ENCODE measurements at regions not wholly inside any gene's neighbourhood (a gene's known extent, or its start where the extent isn't known, plus 50 kb on each side); places are given as distances from the start of the nearest gene placed in this dataset.
A peak's percentile ranks its signal among the peaks of the same experiment; 100 is the strongest.

DNA sequence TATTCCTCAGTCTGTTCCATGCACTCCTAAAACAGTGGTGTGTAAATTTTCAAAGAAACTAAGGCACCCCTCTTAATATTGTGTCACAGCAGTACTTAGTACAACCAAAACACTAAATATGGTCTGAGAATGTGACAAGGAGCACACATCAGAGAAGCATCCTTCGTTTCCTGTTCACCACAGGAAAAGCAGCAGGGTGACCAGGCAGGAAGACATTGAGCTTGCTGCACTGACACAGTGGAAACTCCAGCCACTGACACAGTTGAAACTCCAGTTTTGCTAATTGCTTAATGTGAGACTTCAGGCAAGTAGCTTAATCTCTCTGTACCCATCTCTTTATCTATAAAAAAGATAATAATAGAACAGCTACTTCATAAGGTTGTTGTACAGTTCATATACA lies 353.0 kb upstream of the RORA start:
- ATAC-seq (no peak), DNase-seq (no peak)
- H3K9me3 Mint-ChIP-seq: peaks cover 0 to 28% (median 11%) of the 10 kb centered on the region in 9 donors
- no peak overlapping the region for H3K4me3 Mint-ChIP-seq
- POLR2A ChIA-PET: no interaction called here
- H3K27me3 Mint-ChIP-seq: peaks cover 7 to 37% (median 21%) of the 10 kb centered on the region in 5 donors
- H3K36me3 Mint-ChIP-seq: peaks cover 0 to 18% (median 0%) of the 10 kb centered on the region in 3 donors
- H3K4me1 Mint-ChIP-seq: no peaks in the 10 kb centered on the region
- no peak overlapping the region for H3K27ac Mint-ChIP-seq

DNA sequence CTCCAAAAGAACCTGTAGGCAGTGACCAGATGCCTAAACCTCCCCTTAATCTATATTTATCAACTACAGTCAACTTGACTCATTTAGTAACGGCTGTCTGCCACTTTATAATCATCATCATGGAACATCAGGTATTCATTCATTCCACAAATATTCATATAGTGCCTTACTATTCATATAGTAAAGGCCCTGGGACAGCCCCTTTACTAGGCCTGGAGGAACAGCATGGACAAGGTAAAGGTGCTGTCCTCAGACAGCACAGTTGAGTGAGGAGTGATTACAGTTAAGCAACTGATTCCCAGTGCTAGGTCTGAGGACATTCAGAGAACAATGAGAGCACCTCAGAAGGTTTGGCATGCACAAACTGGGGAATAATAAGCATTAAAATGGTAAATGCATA lies 346.5 kb upstream of the RORA start:
- H3K36me3 Mint-ChIP-seq: peaks cover 0 to 2% (median 0%) of the 10 kb centered on the region in 3 donors
- ATAC-seq (no peak), DNase-seq (no peak)

DNA sequence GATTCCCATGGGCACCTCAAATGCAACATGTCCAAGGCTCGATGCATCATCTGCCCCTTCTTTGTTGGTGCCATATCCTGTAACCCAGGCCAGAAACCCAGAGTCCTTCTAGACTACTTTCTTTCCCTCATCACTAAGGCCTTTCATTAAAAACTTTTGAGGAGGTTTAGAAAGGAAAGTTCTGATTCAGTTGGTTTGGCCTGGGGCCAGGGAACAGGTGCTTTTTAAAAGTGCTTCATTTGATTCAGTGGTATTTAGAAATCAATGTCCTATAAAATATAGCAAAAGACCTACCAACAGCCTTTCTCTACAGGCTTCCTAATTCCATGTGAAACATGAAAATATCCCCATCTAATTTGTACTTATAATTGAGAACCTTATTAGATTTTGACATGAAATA lies 341.9 kb upstream of the RORA start:
- POLR2A ChIA-PET: no interaction called here

More for the DNA sequence above, 346.5 kb upstream of the RORA start:
- H3K9me3 Mint-ChIP-seq: peaks cover 0 to 8% (median 0%) of the 10 kb centered on the region in 9 donors
- POLR2A ChIA-PET: no interaction called here
- no peak overlapping the region for H3K27ac Mint-ChIP-seq
- H3K27me3 Mint-ChIP-seq: peaks cover 9 to 30% (median 18%) of the 10 kb centered on the region in 5 donors
- no peaks in the 10 kb centered on the region for H3K4me1 Mint-ChIP-seq
- no peak overlapping the region for H3K4me3 Mint-ChIP-seq

DNA sequence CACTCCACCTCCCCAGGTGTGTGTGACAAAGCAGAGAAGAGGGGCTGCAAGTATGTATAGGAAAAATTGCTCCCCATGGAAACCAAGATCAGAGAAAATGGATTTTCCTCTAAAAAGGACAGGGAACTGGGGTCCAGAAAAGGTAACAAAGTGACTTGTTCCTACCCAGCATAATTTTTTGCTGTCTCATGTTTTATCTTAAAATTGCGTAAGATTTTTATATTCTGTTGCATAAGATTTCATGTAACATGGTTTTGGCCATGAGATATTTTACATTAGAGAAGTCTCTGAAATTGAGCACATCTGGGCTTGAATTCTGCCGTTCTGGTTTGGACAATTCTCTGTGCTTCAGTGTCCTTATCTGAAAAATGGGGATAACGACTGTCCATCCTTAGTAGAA lies 335.7 kb upstream of the RORA start:
- Mint-ChIP-seq H3K4me3 (no peak overlapping the region), H3K36me3 (no peaks in the 10 kb centered on the region), H3K27me3 (peaks cover 10 to 59% (median 24%) of the 10 kb centered on the region in 5 donors), H3K4me1 (no peaks in the 10 kb centered on the region), H3K9me3 (peaks cover 0 to 4% (median 0%) of the 10 kb centered on the region in 9 donors), H3K27ac (no peak overlapping the region)
- ATAC-seq: no peak
- no peak for DNase-seq
- POLR2A ChIA-PET: no interaction called here

More for the DNA sequence above, 341.9 kb upstream of the RORA start:
- Mint-ChIP-seq H3K27ac (no peak overlapping the region), H3K9me3 (no peaks in the 10 kb centered on the region), H3K4me3 (no peak overlapping the region), H3K36me3 (no peaks in the 10 kb centered on the region), H3K27me3 (peaks cover 9 to 23% (median 13%) of the 10 kb centered on the region in 5 donors), H3K4me1 (no peaks in the 10 kb centered on the region)
- ATAC-seq (no peak), DNase-seq (no peak)

DNA sequence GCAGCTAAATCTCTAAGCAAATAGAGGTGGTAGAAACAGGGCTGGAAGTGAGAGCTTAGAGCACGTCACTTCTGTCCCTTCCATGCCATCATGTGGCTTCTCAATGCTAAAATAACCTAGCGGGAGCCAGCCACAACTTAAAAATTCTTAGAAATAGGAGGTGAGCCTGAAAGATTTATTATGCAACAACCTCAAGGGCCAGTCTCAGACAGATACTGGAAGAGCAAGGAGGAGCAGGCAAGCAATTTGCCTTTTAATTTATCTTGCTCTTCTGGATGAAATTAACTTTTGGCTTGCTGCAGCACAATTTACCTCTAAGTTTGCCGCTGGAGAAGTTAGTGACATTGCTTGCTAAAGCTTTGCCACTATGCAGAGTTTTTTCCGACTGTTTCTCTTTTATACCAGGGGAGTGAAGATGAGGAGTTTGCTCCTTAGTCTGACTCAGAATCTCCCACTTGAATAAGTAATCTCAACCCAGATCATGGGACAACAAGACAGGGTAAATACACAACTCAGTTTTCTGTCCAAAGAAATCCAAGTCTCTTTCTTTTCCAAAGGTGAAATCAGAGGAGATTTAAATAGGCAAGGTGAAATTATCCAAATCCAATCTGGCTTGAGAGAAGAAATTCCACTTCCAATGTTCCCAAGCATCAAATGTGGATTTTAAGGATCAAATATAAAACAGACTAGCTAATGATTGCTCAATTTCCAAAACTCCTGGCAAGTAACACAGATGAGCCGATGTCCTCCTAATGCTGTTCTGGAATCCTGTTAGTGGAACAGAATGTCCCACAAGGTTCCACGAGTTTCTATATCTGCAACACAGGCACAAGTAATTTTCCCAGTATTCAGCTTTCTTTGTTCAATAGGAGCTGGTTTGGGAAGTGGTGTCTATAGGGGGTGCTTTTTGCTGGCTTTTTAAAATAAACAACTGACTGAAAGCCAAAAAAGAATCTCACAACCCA lies 329.4 kb upstream of the RORA start:
- Mint-ChIP-seq H3K4me3 (no peak overlapping the region), H3K9me3 (peaks cover 0 to 4% (median 0%) of the 10 kb centered on the region in 9 donors), H3K36me3 (no peaks in the 10 kb centered on the region), H3K27ac (no peak overlapping the region), H3K4me1 (no peaks in the 10 kb centered on the region), H3K27me3 (peaks cover 12 to 63% (median 21%) of the 10 kb centered on the region in 5 donors)
- ATAC-seq (no peak), DNase-seq (no peak)
- POLR2A ChIA-PET: no interaction called here

DNA sequence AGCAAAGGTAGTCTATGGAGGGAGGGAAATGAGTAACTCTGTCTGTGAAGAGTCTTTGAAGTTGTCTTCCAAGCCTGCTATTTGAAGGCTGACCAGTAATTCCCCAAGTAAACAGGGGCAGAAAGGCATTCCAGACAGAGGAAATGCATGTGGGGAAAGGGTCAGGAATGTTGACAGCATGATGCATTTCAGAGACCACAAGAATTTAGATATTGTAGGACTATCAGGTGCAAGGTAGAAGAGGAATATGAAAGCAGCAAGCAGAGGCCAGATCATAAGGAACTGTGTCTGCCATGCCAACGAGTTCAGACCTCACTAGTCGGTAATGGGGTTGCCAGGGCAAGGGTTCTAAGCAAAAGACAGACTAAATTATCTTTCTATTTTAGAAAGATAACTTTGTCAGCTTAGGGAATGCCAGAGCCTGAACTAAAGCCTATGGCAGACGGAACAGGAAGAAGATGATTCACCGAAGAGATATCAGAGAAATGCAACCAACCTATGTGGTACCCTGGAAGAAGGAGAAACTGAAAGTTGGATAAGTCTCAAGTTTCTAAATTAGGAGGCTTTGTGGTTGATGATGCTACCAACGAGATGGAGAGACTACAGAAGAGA lies 327.0 kb upstream of the RORA start:
- POLR2A ChIA-PET: no interaction called here
- Mint-ChIP-seq H3K27ac (no peak overlapping the region), H3K4me1 (no peaks in the 10 kb centered on the region), H3K9me3 (peaks cover 0 to 2% (median 0%) of the 10 kb centered on the region in 9 donors), H3K27me3 (peaks cover 5 to 42% (median 13%) of the 10 kb centered on the region in 5 donors), H3K4me3 (no peak overlapping the region), H3K36me3 (no peaks in the 10 kb centered on the region)
- DNase-seq (no peak), ATAC-seq (no peak)

DNA sequence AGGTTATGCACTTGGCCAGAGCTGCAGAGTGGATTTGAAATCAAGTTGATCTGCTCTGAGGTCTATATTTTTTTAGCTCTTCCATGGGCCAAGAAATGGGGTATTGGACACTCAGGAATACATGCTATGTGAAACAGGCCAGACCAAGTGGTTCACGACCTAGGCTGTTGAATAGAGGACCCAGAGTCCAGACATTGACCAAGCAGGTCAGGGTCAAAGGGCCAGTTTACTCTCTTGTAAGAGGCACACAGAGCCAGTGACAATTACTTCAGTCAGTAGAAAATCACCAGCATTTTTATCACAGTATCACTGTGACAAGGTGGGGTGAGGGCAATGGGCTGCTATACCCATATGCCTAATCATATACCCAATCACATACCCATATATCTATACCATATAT lies 320.6 kb upstream of the RORA start:
- Mint-ChIP-seq H3K27me3 (peaks cover 7 to 30% (median 22%) of the 10 kb centered on the region in 5 donors), H3K36me3 (peaks cover 0 to 2% (median 0%) of the 10 kb centered on the region in 3 donors), H3K4me3 (no peak overlapping the region), H3K27ac (no peak overlapping the region), H3K9me3 (peaks cover 0 to 2% (median 0%) of the 10 kb centered on the region in 9 donors), H3K4me1 (no peaks in the 10 kb centered on the region)
- ATAC-seq: no peak
- POLR2A ChIA-PET: no interaction called here
- DNase-seq: no peak

DNA sequence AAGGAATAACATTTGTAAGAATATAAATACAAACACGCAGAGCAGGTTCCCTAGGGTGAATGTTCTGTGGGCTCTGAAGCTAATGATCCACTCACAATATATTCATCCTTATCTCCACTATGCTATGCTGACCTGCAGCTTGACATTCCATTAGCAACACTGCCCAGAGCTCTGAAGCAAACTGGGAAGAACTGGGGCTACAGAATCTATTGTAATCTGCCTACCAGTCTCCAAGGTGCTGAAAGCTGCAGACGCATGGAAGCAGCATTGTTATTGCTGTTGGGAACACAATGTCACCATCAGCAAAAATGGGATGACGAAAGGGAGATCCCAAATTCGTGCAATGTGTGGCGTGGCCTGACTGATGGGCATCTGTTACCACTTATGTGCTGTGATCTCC lies 316.7 kb upstream of the RORA start:
- Mint-ChIP-seq H3K9me3 (peaks cover 0 to 1% (median 0%) of the 10 kb centered on the region in 9 donors), H3K4me1 (no peaks in the 10 kb centered on the region), H3K27me3 (peaks cover 7 to 25% (median 13%) of the 10 kb centered on the region in 5 donors), H3K4me3 (no peak overlapping the region), H3K36me3 (peaks cover 0 to 2% (median 0%) of the 10 kb centered on the region in 3 donors), H3K27ac (no peak overlapping the region)
- no peak for ATAC-seq
- DNase-seq: no peak
- POLR2A ChIA-PET: no interaction called here

DNA sequence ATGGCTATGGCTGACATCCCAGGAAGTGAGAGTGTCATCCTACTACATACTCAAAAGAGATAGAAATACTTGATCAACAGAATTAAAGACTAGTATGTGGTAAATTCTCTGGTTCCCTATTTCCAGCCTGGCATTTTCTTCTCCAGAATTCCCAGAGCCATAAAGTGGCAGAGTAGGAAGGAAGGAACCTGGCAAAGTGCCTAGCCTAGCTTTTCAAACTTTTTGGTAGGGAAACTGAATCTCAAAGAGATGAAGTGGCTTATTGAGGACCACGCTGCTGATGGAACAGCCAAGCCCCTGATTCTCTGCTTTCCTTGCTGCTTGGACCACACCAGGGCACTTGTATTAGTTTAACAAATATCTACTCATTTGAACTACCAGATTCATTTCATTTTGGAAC lies 312.4 kb upstream of the RORA start:
- POLR2A ChIA-PET: no interaction called here
- no peak overlapping the region for H3K4me3 Mint-ChIP-seq
- H3K36me3 Mint-ChIP-seq: no peaks in the 10 kb centered on the region
- H3K27me3 Mint-ChIP-seq: peaks cover 2 to 26% (median 13%) of the 10 kb centered on the region in 5 donors
- no peak overlapping the region for H3K27ac Mint-ChIP-seq
- ATAC-seq (no peak), DNase-seq (no peak)
- no peaks in the 10 kb centered on the region for H3K4me1 Mint-ChIP-seq
- H3K9me3 Mint-ChIP-seq: no peaks in the 10 kb centered on the region

DNA sequence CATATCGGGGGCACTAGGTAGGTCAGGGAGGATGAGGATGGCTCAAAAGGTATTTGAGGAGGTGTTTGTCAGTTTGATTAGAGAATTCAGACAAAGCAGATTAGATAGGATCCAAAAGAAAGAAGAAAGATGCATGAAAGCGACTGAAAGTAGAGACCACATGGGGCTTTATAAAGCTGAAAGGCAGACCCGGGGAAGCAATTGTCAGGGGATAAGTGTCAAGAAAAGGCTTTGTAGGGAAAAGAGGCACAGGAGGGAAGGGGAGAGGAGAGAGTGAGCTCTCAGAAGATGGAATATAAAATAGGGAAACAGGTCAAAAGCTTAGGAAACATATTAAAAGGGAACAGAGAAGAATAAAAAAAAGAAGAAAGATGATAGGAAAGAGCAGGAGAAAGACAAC lies 308.2 kb upstream of the RORA start:
- Mint-ChIP-seq H3K27me3 (peaks cover 4 to 33% (median 20%) of the 10 kb centered on the region in 5 donors), H3K36me3 (no peaks in the 10 kb centered on the region), H3K4me3 (no peak overlapping the region), H3K4me1 (no peaks in the 10 kb centered on the region), H3K9me3 (no peaks in the 10 kb centered on the region), H3K27ac (peak overlapping the region in 1 of 10 donors; percentile 55)
- DNase-seq (no peak), ATAC-seq (no peak)
- POLR2A ChIA-PET: no interaction called here

DNA sequence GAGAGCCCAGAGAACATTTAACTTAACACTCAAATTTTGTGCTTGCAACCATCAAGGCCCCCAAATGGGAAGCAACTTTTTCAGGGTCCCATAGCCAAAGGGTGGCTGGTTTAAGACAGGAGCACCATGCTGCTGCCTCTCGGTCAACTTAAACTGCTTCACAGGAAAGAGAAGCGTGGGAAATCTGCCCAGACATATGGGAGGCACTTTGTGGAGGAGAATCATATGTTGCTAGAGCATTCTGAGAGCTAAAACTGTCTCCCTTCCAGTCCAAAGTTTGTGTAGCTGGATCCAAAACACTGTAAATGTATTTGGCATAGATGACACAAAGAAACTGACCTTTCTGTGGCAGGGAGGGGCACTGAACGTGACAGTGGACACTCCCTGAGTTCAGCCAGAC lies 305.9 kb upstream of the RORA start:
- ATAC-seq (no peak), DNase-seq (no peak)
- POLR2A ChIA-PET: no interaction called here
- Mint-ChIP-seq H3K4me1 (no peaks in the 10 kb centered on the region), H3K27me3 (peaks cover 4 to 34% (median 22%) of the 10 kb centered on the region in 5 donors), H3K9me3 (no peaks in the 10 kb centered on the region), H3K27ac (no peak overlapping the region), H3K4me3 (no peak overlapping the region), H3K36me3 (no peaks in the 10 kb centered on the region)

DNA sequence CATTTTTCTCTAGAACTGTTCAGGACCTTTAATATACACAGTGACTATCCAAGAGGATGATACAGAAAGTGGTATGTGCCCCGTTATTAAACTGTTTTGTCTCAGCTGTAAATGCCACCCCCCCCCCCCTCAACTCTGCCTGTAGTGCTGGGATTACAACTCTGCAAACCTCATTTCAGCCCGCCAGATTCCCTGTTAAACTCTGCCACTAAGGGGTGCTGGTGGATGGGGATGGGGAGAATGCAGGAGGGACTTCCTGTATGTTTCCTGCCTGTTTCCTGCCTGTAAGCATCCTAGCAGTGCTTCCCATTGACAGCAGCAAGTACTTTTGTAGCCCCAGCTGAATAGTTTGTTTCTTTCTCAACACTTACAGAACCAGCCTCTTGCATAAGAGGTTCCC lies 301.7 kb upstream of the RORA start:
- Mint-ChIP-seq H3K36me3 (no peaks in the 10 kb centered on the region), H3K9me3 (no peaks in the 10 kb centered on the region), H3K27ac (no peak overlapping the region), H3K4me1 (peaks cover 0 to 1% (median 0%) of the 10 kb centered on the region in 4 donors), H3K4me3 (no peak overlapping the region), H3K27me3 (peaks cover 0 to 14% (median 11%) of the 10 kb centered on the region in 5 donors)
- no peak for DNase-seq
- no peak for ATAC-seq
- POLR2A ChIA-PET: no interaction called here

DNA sequence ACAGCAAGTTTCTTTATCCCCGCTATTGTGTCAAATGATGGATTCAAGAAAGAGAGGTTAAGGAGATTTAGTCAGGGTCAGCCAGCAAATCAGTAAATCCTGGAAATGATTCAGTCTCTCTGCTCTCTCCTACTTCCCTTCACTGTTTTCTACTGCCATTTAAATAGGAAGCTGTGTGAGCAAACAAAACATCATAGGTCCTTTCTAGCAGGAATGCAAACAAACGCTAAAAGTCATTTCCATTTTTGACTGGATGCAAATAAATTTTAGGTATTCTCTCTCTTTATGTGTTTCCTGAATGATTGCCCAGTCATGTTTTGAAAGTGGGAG lies 299.4 kb upstream of the RORA start:
- peaks cover 0 to 11% (median 6%) of the 10 kb centered on the region in 5 donors for H3K27me3 Mint-ChIP-seq
- no peak for DNase-seq
- POLR2A ChIA-PET: no interaction called here

More for the DNA sequence above, 299.4 kb upstream of the RORA start:
- Mint-ChIP-seq H3K4me1 (peaks cover 0 to 3% (median 0%) of the 10 kb centered on the region in 4 donors), H3K4me3 (no peak overlapping the region), H3K36me3 (no peaks in the 10 kb centered on the region), H3K27ac (no peak overlapping the region), H3K9me3 (no peaks in the 10 kb centered on the region)
- ATAC-seq: no peak

Measured in naive thymus-derived CD8-positive, alpha-beta T cell (primary cell).